Thoracic aorta (tissue), 2 donors: ENCODE measurements at regions not wholly inside any gene's neighbourhood (a gene's known extent, or its start where the extent isn't known, plus 50 kb on each side); places are given as distances from the start of the nearest gene placed in this dataset.
"Not testable (repeated sequence)": the region's sequence is repeated elsewhere in the genome, so short reads cannot be mapped to it uniquely, and the experiment has no call there.

Experiments used
- ATAC-seq: fragments of 150-250 bp; one replicate; pipeline ENCODE4 v1.8.0; 2017; ENCODE audit warnings: low read depth; ENCODE audit not compliant: insufficient number of reproducible peaks, low FRiP score
- DNase-seq: peaks from one replicate; pipeline ENCODE4 v3.0.0-alpha.2; 2020; ENCODE audit warnings: low spot score
- H3K27ac ChIP-seq, 2 donors: fragments of 200-600 bp; sonication (generic); 1 replicate in 1 of 2; 2 replicates in 1 of 2; pipeline ENCODE4 v1.5.1; 2016; ENCODE audit warnings: mild to moderate bottlenecking in 2 of 2, moderate library complexity in 2 of 2
- H3K27me3 ChIP-seq: fragments of 200-600 bp; sonication (generic); replicated peaks from 2 replicates; pipeline ENCODE4 v1.6.0; 2016; ENCODE audit warnings: mild to moderate bottlenecking; ENCODE audit not compliant: insufficient read depth
- H3K36me3 ChIP-seq: fragments of 200-600 bp; sonication (generic); one replicate; pipeline ENCODE4 v1.5.1; 2016
- H3K4me1 ChIP-seq, 2 donors: fragments of 200-600 bp; sonication (generic); 1 replicate in 1 of 2; 2 replicates in 1 of 2; pipeline versions ENCODE4 v1.5.1 to v1.6.0; 2016; ENCODE audit warnings: low read depth in 2 of 2, mild to moderate bottlenecking in 1 of 2; ENCODE audit not compliant: control insufficient read depth in 1 of 2
- H3K4me3 ChIP-seq: fragments of 200-600 bp; sonication (generic); 2 replicates; pipeline ENCODE4 v1.5.1; 2016; ENCODE audit warnings: mild to moderate bottlenecking
- H3K9me3 ChIP-seq: fragments of 200-600 bp; sonication (generic); 2 replicates; pipeline ENCODE4 v1.5.1; 2016
- TF ChIP-seq, protein P1 (sequence below): fragments of 200-600 bp; sonication (generic); IDR thresholded peaks from one replicate; pipeline ENCODE4 v1.5.1; 2019; ENCODE audit warnings: antibody characterized with exemption

DNA sequence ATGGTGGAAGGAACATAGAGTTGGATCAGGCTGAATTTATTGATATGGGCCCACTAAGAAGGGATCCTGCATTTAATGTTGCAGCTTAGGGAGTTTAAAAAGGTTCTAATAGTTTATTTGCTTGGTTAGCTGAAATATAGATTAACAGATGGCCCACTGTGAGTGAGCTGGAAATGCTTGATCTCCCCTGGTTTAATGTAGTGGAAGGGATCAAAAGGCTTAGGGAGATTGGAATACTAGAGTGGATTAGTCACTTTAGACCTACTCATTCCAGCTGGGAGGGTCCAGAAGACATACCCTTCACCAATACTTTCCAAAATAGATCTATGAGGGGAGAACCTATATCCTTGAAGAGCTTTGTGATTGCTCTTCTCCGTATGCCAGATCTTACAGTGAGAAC is 130.1 kb upstream of the ZC3H12C start:
- Histone ChIP-seq H3K36me3 (no peaks in the 10 kb centered on the region), H3K4me1 (no peaks in the 10 kb centered on the region), H3K9me3 (no peaks in the 10 kb centered on the region), H3K27ac (no peak overlapping the region), H3K27me3 (no peaks in the 10 kb centered on the region), H3K4me3 (no peak overlapping the region)
- DNase-seq: no peak
- TF ChIP-seq, protein P1, sequence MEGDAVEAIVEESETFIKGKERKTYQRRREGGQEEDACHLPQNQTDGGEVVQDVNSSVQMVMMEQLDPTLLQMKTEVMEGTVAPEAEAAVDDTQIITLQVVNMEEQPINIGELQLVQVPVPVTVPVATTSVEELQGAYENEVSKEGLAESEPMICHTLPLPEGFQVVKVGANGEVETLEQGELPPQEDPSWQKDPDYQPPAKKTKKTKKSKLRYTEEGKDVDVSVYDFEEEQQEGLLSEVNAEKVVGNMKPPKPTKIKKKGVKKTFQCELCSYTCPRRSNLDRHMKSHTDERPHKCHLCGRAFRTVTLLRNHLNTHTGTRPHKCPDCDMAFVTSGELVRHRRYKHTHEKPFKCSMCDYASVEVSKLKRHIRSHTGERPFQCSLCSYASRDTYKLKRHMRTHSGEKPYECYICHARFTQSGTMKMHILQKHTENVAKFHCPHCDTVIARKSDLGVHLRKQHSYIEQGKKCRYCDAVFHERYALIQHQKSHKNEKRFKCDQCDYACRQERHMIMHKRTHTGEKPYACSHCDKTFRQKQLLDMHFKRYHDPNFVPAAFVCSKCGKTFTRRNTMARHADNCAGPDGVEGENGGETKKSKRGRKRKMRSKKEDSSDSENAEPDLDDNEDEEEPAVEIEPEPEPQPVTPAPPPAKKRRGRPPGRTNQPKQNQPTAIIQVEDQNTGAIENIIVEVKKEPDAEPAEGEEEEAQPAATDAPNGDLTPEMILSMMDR: no peak
- no peak for ATAC-seq

DNA sequence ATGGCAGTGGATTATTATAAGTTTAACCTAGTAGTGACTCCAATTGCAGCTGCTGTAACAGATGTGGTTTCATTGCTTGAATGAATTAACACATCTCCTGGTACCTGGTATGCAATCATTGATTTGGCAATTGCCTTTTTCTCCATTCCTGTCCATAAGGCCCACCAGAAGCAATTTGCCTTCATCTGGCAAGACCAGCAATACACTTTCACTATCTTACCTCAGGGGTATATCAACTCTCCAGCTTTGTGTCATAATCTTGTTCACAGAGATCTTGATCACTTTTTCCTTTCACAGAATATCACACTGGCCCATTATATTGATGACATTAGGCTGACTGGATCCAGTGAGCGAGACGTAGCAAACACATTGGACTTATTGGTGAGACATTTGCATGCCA is 128.7 kb upstream of the ZC3H12C start:
- H3K27ac ChIP-seq: no peak overlapping the region
- DNase-seq: no peak
- no peaks in the 10 kb centered on the region for H3K27me3 ChIP-seq
- no peaks in the 10 kb centered on the region for H3K36me3 ChIP-seq
- H3K4me3 ChIP-seq: no peak overlapping the region
- H3K9me3 ChIP-seq: no peaks in the 10 kb centered on the region
- no peaks in the 10 kb centered on the region for H3K4me1 ChIP-seq
- no peak for ATAC-seq
- TF ChIP-seq, protein P1: no peak

DNA sequence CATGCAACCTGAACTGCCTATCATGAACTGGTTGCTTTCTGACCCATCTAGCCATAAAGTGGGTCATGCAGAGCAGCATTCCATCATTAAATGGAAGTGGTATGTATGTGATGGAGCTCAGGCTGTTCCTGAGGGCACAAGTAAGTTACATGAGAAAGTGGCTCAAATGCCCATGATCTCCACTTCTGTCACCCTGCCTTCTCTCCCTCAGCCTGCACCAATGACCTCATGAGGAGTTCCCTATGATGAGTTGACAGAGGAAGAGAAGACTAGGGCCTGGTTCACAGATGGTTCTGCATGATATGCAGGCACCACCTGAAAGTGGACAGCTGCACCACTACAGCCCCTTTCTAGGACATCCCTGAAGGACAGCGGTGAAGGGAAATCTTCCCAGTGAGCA is 127.7 kb upstream of the ZC3H12C start:
- H3K9me3 ChIP-seq, ATAC-seq, H3K27ac ChIP-seq, H3K4me1 ChIP-seq, H3K27me3 ChIP-seq, H3K36me3 ChIP-seq, H3K4me3 ChIP-seq, DNase-seq: not testable (repeated sequence)

DNA sequence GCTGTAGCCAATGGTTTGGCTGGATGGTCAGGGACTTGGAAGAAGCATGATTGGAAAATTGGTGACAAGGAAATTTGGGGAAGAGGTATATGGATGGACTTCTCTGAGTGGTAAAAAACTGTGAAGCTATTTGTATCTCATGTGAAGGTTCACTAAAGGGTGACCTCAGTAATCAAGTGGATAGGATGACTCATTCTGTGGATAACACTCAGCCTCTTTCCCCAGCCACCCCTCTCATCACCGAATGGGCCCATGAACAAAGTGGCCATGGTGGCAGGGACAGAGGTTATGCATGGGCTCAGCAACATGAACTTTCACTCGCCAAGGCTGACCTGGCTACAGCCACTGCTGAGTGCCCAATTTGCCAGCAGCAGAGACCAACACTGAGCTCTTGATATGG is 127.3 kb upstream of the ZC3H12C start:
- not testable (repeated sequence) for H3K4me3 ChIP-seq, H3K4me1 ChIP-seq, H3K27me3 ChIP-seq, DNase-seq, H3K9me3 ChIP-seq, H3K36me3 ChIP-seq, ATAC-seq, H3K27ac ChIP-seq

DNA sequence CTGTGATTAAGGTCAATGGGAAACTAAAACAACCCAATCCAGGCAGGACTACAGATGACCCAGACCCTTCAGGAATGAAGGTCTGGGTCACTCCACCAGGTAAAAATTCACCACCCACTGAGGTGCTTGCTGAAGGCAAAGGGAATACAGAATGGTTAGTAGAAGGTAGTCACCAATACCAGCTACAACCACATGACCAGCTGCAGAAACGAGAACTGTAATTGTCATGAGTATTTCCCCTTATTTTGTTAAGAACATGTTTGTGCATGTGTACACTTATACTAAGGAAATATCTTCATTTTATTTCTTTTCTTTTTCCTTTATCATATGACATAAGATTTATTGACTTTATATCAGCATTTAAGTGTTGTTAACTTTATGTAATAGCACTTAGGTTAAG is 126.1 kb upstream of the ZC3H12C start:
- ATAC-seq, H3K27me3 ChIP-seq, H3K4me3 ChIP-seq, H3K27ac ChIP-seq, H3K9me3 ChIP-seq, DNase-seq, H3K36me3 ChIP-seq: not testable (repeated sequence)
- peaks cover under 1 to 13% of the 10 kb centered on the region in 2 donors for H3K4me1 ChIP-seq

DNA sequence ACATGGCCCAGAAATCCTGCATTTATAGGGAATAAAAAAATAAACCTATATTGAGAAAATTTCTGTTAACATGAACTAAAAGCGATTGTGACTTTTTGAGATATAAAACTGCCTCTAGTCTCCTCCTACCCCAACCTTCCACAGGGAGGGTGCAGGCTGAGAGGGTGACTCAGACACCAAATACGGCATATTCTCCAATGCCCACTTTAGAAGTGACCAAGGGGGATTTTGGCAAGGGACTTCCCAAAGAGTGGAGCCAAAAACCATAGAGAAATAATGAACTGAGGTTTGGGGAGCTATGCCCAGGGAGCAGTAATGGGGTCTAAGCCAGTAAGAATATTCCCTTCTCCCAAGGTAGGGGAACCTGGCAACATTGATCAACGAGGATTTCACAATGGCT is 124.9 kb upstream of the ZC3H12C start:
- Histone ChIP-seq H3K4me3 (no peak overlapping the region), H3K27me3 (no peaks in the 10 kb centered on the region), H3K36me3 (no peaks in the 10 kb centered on the region), H3K27ac (no peak overlapping the region), H3K9me3 (no peaks in the 10 kb centered on the region), H3K4me1 (peaks cover 8 to 24% of the 10 kb centered on the region in 2 donors)
- ATAC-seq: no peak
- TF ChIP-seq, protein P1: no peak
- DNase-seq: no peak

DNA sequence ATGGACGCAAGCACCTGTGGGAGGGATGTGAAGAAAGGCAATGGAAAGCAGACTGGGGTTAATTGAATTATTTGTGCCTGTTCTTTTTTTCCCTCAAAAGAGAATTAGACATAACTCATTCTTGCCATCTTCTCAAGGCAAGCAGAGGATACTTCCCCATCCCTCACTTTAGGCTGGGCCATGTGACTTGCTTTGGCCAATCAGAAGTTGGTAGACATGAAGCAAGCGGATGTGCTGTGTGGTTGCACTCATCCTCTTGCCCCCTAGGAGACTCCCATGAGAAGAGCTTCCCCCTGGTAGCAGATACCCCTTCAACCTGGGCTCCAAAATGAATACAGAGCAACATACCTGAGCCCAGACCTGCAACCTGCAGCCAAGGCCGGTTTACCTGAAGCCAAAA is 124.4 kb upstream of the ZC3H12C start:
- H3K27ac ChIP-seq: no peak overlapping the region
- TF ChIP-seq, protein P1: no peak
- no peaks in the 10 kb centered on the region for H3K36me3 ChIP-seq
- H3K4me3 ChIP-seq: no peak overlapping the region
- DNase-seq (no peak), ATAC-seq (no peak)
- H3K9me3 ChIP-seq: no peaks in the 10 kb centered on the region
- H3K4me1 ChIP-seq: peaks cover 8 to 24% of the 10 kb centered on the region in 2 donors
- no peaks in the 10 kb centered on the region for H3K27me3 ChIP-seq
